Heart right ventricle (tissue), 16 donors: ENCODE measurements at regions not wholly inside any gene's neighbourhood (a gene's known extent, or its start where the extent isn't known, plus 50 kb on each side); places are given as distances from the start of the nearest gene placed in this dataset.

Experiments
- ATAC-seq, 8 donors: fragments of 200-7000 bp; cut with Tn5 transposase; one replicate each; pipeline ENCODE4 v1.9.1; 2020; ENCODE audit warnings: mild to moderate bottlenecking in 8 of 8, moderate library complexity in 8 of 8, moderate number of reproducible peaks in 1 of 8
- DNase-seq, 2 donors: peaks; one replicate each; pipeline ENCODE4 v3.0.0-alpha.2; 2020
- H3K27ac ChIP-seq, 10 donors: fragments of 200-600 bp; sonication (generic) in 2 of 10; one replicate each; pipeline versions ENCODE4 v1.5.0 to v1.8.0; 2020 to 2022; ENCODE audit warnings: mild to moderate bottlenecking in 3 of 10
- H3K27me3 ChIP-seq, 7 donors: fragments of 200-600 bp; one replicate each; pipeline ENCODE4 v1.8.0; 2021 to 2022; ENCODE audit warnings: mild to moderate bottlenecking in 2 of 7
- H3K36me3 ChIP-seq, 9 donors: fragments of 200-600 bp; sonication (generic) in 1 of 9; one replicate each; pipeline versions ENCODE4 v1.5.0 to v1.8.0; 2020 to 2022; ENCODE audit warnings: mild to moderate bottlenecking in 2 of 9
- H3K4me1 ChIP-seq, 9 donors: fragments of 200-600 bp; sonication (generic) in 1 of 9; one replicate each; pipeline versions ENCODE4 v1.5.0 to v1.8.0; 2020 to 2022; ENCODE audit warnings: mild to moderate bottlenecking in 4 of 9
- H3K4me3 ChIP-seq, 10 donors: fragments of 200-600 bp; sonication (generic) in 2 of 10; one replicate each; pipeline versions ENCODE4 v1.5.0 to v1.8.0; 2020 to 2022; ENCODE audit warnings: mild to moderate bottlenecking in 7 of 10, moderate library complexity in 2 of 10
- H3K9me3 ChIP-seq, 11 donors: fragments of 200-600 bp in 10 of 11; sonication (generic) in 2 of 11; one replicate each; pipeline versions ENCODE4 v1.5.0 to v1.8.0; 2013 to 2022; ENCODE audit warnings: mild to moderate bottlenecking in 2 of 11, control low read depth in 1 of 11, moderate library complexity in 1 of 11
- CTCF ChIP-seq, 9 donors: fragments of 200-600 bp; sonication (generic) in 2 of 9; IDR thresholded peaks; one replicate each; pipeline versions ENCODE4 v1.5.0 to v1.8.0; 2021 to 2022; ENCODE audit warnings: antibody characterized with exemption in 9 of 9, mild to moderate bottlenecking in 5 of 9, moderate library complexity in 1 of 9
- WGBS, 2 donors: extraction: QIAGEN DNeasy Blood & Tissue Kit; methylation state at CpG; one replicate each; pipeline ENCODE4 v1.1.7; 2013; ENCODE audit warnings: inconsistent platforms in 1 of 2; 5-methylcytosine and 5-hydroxymethylcytosine counted together
- intact Hi-C, 10 donors: fragments of 100-400 bp; cut with DNase I; formaldehyde crosslinking; loops; one replicate each; pipeline versions ENCODE4 v1.11.1 to v1.14.2; 2022
- donor health status: Arrhythmogenic right ventricular cardiomyopathy.
- donor health status: ischemic (EF 13 %, LVEDD 7.1; RV severe dilation, severe dysfunction).
- donor health status: healthy with polysubstance abuse.
- donor health status: DM: no; HTN: yes; CAD: no.
- donor health status: DM: no; HTN: no; CAD: no.
- donor health status: ischemic (EF 25% LVEDD 6.9; RV normal size, moderate dysfunction).
- donor health status: ischemic (EF 25% LVEDD 5.7; RV mildly dilated, moderate dysfunction).
- donor health status: healthy.
- donor health status: DM: yes; HTN: yes; CAD: no.
- donor health status: Ischemic cardiomyopathy.
- donor health status: ischemic (EF 35%, LVEDD 5.7; RV mildly dilated, moderate dysfunction).
- donor health status: nonischemic (EF 11% LVEDD 7.7; RV severe dilation, severe dysfunction).
- donor health status: DM: yes; HTN: yes; CAD: no.
- donor health status: PGD.
- donor health status: ischemic (EF 29% LVEDD 5.4; RV normal size, mild dysfunction).
- donor health status: nonischemic (EF 23%, LVEDD 6.1; RV moderate dilation, normal function).

- peaks cover 0 to 9% (median 2%) of the 10 kb centered on the region in 7 donors for H3K27me3 ChIP-seq
- DNase-seq (no peak), ATAC-seq (no peak)
- no peak for TF ChIP-seq CTCF (IDR thresholded peaks at IDR 0.05)
- intact Hi-C loops: no loop called here
- H3K4me1 ChIP-seq: peaks cover 0 to 4% (median 0%) of the 10 kb centered on the region in 9 donors
- no peak overlapping the region for H3K4me3 ChIP-seq
- WGBS, 2 donors: 69 to 73% methylated on average over 6 of the region's 6 CpGs
- H3K36me3 ChIP-seq: no peaks in the 10 kb centered on the region
- H3K27ac ChIP-seq: no peak overlapping the region
- H3K9me3 ChIP-seq: no peaks in the 10 kb centered on the region
Observed at GRCh38 chr11:115739146-115739545, 234.9 kb upstream of the CADM1 start.

- no peak overlapping the region for H3K4me3 ChIP-seq
- no peaks in the 10 kb centered on the region for H3K36me3 ChIP-seq
- intact Hi-C loops: no loop called here
- no peak overlapping the region for H3K27ac ChIP-seq
- peaks cover 0 to 4% (median 0%) of the 10 kb centered on the region in 9 donors for H3K4me1 ChIP-seq
- 84 to 91% methylated on average over 1 of the region's 1 CpG for WGBS, 2 donors
- no peak for ATAC-seq
- TF ChIP-seq CTCF (IDR thresholded peaks at IDR 0.05): no peak
- no peak for DNase-seq
- no peaks in the 10 kb centered on the region for H3K9me3 ChIP-seq
- peaks cover 0 to 8% (median 0%) of the 10 kb centered on the region in 7 donors for H3K27me3 ChIP-seq
Observed at GRCh38 chr11:115737875-115738274, 233.7 kb upstream of the CADM1 start.

- TF ChIP-seq CTCF (IDR thresholded peaks at IDR 0.05): no peak
- Histone ChIP-seq H3K27me3 (peaks cover 0 to 7% (median 0%) of the 10 kb centered on the region in 7 donors), H3K36me3 (no peaks in the 10 kb centered on the region), H3K9me3 (no peaks in the 10 kb centered on the region), H3K4me1 (peaks cover 0 to 4% (median 0%) of the 10 kb centered on the region in 9 donors), H3K4me3 (no peak overlapping the region), H3K27ac (no peak overlapping the region)
- intact Hi-C loops: no loop called here
- ATAC-seq (no peak), DNase-seq (no peak)
- 85 to 86% methylated on average over 3 of the region's 3 CpGs for WGBS, 2 donors
Observed at GRCh38 chr11:115736146-115736545, 231.9 kb upstream of the CADM1 start.

GRCh38 chr11:115724666-115725065, 220.5 kb upstream of the CADM1 start:
- Histone ChIP-seq H3K9me3 (no peaks in the 10 kb centered on the region), H3K27me3 (peaks cover 0 to 22% (median 0%) of the 10 kb centered on the region in 7 donors), H3K27ac (no peak overlapping the region), H3K36me3 (no peaks in the 10 kb centered on the region), H3K4me1 (peaks cover 0 to 4% (median 0%) of the 10 kb centered on the region in 9 donors), H3K4me3 (no peak overlapping the region)
- 67 to 76% methylated on average over 2 of the region's 2 CpGs for WGBS, 2 donors
- DNase-seq: no peak
- ATAC-seq: no peak
- TF ChIP-seq CTCF (IDR thresholded peaks at IDR 0.05): no peak
- intact Hi-C loops: no loop called here
